GM21619 (cell line): ENCODE measurements at regions not wholly inside any gene's neighbourhood (a gene's known extent, or its start where the extent isn't known, plus 50 kb on each side); places are given as distances from the start of the nearest gene placed in this dataset.
"Not testable (repeated sequence)": the region's sequence is repeated elsewhere in the genome, so short reads cannot be mapped to it uniquely, and the experiment has no call there.

Experiments
- ATAC-seq: cut with Tn5 transposase; IDR thresholded peaks from one replicate; pipeline ENCODE4 v1.9.1; 2021; ENCODE audit not compliant: unreplicated experiment

DNA sequence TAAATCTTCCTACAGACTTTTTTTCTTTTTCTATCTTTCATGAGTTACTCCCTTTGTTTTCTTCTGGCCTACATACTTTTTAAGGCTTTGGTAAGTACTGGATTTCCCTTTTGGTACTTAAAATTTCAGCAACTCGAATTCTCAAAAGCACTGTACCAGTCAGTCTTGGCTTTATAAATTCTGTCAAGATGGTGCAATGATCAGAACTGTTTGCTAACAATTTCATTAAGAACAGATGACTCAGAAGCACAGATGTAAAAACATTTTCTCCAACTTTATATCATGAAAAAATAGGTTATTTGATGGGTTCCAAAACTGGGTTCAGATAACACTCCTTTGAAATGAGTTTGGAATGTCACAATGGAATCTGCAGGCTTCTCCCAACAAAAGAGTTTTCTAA lies 1961.8 kb upstream of the FLRT2 start:
- ATAC-seq: no peak

GRCh38 chr14:83575301-83575700 lies 1954.6 kb upstream of the FLRT2 start:
- ATAC-seq: no peak

GRCh38 chr14:83583201-83583600 lies 1946.7 kb upstream of the FLRT2 start:
- ATAC-seq: no peak

GRCh38 chr14:83594874-83595273 lies 1935.1 kb upstream of the FLRT2 start:
- ATAC-seq: no peak

DNA sequence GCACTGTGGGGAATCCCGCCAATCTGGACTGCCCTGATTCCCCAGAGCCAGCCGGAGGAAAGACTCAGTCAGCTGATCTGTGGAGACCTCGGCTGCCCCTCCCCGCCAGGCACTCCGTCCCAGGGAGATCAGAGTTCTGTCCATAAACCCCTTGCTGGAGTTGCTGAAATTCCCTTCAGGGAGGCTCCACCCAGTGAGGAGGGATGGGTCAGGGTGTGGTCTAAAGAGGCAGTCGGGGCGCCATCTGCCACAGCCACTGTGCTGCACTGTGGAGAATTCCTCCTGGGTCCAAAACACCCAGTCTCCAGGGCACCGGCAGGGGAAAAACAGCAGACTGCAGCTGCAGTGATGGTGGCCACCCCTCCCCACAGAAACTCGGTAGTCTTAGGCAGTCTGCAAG lies 1922.3 kb upstream of the FLRT2 start:
- no peak for ATAC-seq

GRCh38 chr14:83611491-83611890 lies 1918.5 kb upstream of the FLRT2 start:
- ATAC-seq: no peak

- ATAC-seq: no peak
These were observed 1918.0 kb upstream of the FLRT2 start for GRCh38 chr14:83611906-83612390.

- ATAC-seq: no peak
These were observed 1915.0 kb upstream of the FLRT2 start for GRCh38 chr14:83614956-83615355.

DNA sequence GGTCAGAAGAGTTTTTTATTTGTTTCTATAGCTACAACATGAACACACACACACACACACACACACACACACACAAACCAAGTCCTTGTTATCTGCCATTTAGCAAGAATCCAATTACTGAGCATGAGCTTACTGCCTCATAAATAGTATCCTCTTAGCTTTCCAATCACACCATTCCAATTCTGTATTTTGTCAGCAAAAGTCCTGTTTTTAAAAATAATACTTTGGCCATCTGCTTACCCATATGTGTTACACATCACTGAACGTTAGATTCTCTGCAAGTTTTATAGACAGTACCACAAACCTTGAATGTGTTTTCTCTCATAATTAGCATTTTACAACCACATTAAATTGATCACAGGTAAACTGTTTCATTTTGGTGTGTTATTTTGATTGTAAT lies 1905.4 kb upstream of the FLRT2 start:
- no peak for ATAC-seq

- no peak for ATAC-seq
These were observed 1897.6 kb upstream of the FLRT2 start for GRCh38 chr14:83632375-83632774.

DNA sequence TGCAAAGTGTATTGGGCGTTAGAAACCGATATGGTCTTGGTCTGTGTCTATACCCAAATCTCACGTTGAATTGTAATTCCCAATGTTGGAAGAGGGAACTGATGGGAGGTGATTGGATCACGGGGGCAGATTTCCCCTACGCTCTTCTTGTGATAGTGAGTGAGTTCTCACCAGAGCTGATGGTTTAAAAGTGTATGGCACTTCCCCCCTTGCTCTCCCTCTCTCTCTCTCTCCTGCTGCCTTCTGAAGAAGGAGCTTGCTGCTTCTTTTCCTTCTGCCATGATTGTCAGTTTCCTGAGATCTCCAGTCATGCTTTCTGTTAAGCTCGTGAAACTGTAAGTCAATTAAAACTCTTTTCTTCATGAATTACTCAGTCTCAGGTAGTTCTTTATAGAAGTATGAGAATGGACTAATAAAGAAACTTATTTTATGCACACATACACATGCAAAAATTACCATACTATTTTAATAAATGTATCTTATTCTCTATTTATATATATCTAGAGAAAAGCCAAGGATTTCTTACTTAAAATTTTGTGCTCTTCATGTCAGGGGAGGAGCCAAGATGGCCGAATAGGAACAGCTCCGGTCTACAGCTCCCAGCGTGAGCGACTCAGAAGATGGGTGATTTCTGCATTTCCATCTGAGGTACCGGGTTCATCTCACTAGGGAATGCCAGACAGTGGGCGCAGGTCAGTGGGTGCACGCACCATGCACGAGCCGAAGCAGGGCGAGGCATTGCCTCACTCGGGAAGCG lies 1891.0 kb upstream of the FLRT2 start:
- ATAC-seq: no peak

DNA sequence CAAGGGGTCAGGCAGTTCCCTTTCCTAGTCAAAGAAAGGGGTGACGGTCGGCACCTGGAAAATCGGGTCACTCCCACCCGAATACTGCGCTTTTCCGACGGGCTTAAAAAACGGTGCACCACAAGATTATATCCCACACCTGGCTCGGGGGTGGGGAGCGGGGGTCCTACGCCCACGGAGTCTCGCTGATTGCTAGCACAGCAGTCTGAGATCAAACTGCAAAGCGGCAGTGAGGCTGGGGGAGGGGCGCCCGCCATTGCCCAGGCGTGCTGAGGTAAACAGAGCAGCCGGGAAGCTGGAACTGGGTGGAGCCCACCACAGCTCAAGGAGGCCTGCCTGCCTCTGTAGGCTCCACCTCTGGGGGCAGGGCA lies 1890.5 kb upstream of the FLRT2 start:
- not testable (repeated sequence) for ATAC-seq

GRCh38 chr14:83646228-83646627 lies 1883.7 kb upstream of the FLRT2 start:
- ATAC-seq: no peak

GRCh38 chr14:83660597-83660996 lies 1869.3 kb upstream of the FLRT2 start:
- no peak for ATAC-seq

- ATAC-seq: no peak
These were observed 1865.6 kb upstream of the FLRT2 start for GRCh38 chr14:83664389-83664788.

DNA sequence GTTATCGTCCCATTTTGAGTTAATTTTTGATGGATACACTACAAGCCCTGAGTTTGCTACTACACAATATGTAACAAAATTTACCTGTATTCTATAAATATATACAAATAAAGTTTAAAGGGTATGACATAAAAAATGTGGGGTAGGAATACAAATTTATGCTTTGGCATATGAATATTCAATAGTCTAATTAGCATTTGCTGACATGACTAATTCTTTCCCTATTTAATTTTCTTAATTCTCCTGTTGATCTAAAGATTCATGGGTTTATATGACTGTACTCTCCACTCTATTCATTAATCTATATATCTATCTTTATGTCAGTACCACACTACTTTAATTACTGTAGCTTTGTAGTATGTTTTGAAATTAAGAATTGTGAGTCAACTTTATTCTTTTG lies 1840.7 kb upstream of the FLRT2 start:
- no peak for ATAC-seq

DNA sequence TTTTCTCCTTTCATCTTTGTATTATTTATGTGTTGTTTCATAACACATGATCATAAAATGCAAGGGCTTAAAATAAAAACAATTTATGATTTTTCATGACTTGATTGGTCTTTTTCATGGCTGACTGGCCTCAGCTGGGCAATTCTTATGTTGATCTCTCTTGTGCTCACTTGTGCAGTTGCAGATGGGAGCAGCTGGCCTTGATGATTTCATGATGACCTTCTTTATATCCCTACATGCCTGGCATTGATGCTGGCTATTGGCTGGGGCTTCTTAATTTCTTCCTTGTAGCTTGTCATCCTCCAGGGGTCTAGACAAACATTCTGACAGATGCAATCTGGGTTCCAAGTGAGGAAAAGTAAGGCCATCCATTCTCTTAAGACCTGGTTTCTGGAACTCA lies 1832.8 kb upstream of the FLRT2 start:
- no peak for ATAC-seq

DNA sequence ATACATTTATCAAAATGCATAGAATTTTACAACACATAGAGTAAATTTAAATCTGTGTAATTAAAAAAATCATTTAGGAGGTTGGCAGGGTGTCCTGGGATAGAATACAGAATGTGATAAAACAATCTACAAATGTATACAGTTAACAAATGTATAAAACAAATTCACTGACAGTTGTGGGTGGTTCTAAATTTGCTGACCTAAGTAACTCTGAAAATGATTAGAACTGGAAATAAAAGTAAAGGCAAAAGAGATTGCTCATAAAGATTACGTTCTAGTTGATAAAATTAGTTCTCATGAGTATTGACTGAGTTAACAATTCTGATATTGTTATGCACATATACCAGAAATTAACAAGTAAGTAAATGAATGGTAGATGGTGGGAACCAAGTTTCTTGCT lies 1827.3 kb upstream of the FLRT2 start:
- no peak for ATAC-seq

DNA sequence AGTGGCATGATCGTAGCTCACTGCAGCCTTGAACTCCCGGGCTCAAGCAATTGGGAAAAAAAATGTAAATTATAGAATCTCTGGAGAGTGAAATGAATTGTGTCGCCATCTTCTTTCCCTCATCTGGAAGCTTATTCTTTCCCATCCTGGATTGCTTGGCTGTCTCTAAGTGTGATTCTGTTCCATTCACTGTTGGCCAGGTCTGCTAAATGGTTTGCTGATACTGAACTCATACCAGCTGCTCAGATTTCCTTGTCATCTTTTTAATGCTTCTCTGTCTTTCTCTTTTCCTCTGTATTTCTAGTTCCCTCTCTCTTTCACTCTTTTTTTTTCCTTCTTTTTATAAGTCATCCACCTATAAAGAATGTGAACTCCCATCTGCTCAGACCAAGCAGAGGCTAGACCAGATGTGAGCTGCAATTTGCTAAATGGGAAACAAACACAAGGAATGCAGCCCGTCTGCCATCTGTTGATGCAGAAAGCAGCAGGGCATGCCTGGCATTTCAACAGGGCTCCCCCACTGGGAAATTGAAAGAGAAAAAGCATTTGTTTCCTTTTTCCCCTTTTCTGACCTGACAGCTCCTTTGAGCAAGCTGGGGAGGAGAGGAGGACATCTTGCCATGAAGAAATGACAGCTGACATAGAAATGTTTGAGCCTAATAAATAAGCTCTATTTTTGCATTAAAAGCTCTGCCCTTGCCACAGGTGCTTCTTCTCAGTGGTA lies 1823.6 kb upstream of the FLRT2 start:
- ATAC-seq: no peak

GRCh38 chr14:83707056-83707455 lies 1822.9 kb upstream of the FLRT2 start:
- no peak for ATAC-seq

GRCh38 chr14:83709116-83709515 lies 1820.8 kb upstream of the FLRT2 start:
- no peak for ATAC-seq

- ATAC-seq: no peak
These were observed 1818.9 kb upstream of the FLRT2 start for GRCh38 chr14:83711046-83711445.
